K562 (cell line): ENCODE measurements at regions not wholly inside any gene's neighbourhood (a gene's known extent, or its start where the extent isn't known, plus 50 kb on each side); places are given as distances from the start of the nearest gene placed in this dataset.

Experiments used
- ATAC-seq: fragments of 200-7000 bp; cut with Tn5 transposase; 3 replicates; pipeline ENCODE4 v1.9.1; 2020; ENCODE audit warnings: moderate library complexity
- BruUV-seq: library from RNA; stranded (reverse); fragments of 400-500 nt; replicated peaks from 2 replicates; lab custom pipeline; 2021; lab: Mats Ljungman, UMichigan
- CTCF ChIA-PET: fragments of 300-600 bp; formaldehyde crosslinking; extraction: SDS; loops from one replicate; lab custom pipeline; 2021; ENCODE audit warnings: low intra/inter-chr PET ratio; lab: Yijun Ruan, JAX
- POLR2A ChIA-PET: fragments of 300-600, 350-650 bp; sonication (Branson Sonifier 250); formaldehyde crosslinking; extraction: SDS; loops from one replicate; lab custom pipeline; 2021; ENCODE audit warnings: antibody characterized with exemption, inconsistent platforms; lab: Yijun Ruan, JAX
- DNase-seq, 4 experiments: peaks; one replicate each; pipeline versions ENCODE4 v3.0.0 to v3.0.0-alpha.2; 2011 to 2018; ENCODE audit warnings: low spot score in 3 of 4, mixed read lengths in 3 of 4; ENCODE audit errors: extremely low read depth in 1 of 4
- FAIRE-seq: peaks from 2 replicates; lab custom pipeline; 2011; peaks lifted over from hg19 to GRCh38; lab: Jason Lieb, UNC
- H2AFZ ChIP-seq: 2 replicates; pipeline ENCODE4 v1.6.0; 2011; ENCODE audit warnings: low read depth, low read length, control low read depth, inconsistent platforms
- H3K27ac ChIP-seq: fragments of 200-600 bp; 3 replicates; pipeline ENCODE4 v1.8.0; 2011; ENCODE audit warnings: low read depth, mild to moderate bottlenecking, control low read depth, inconsistent platforms, low read length, moderate library complexity, mixed read lengths; ENCODE audit errors: extremely low read depth
- H3K27me3 ChIP-seq, 2 experiments: fragments of 300-600 bp in 1 of 2; 2 replicates in 1 of 2; 3 replicates in 1 of 2; pipeline versions ENCODE4 v1.6.0 to v1.8.0; 2011; ENCODE audit warnings: inconsistent platforms in 2 of 2, low read length in 2 of 2, mild to moderate bottlenecking in 1 of 2, mixed read lengths in 1 of 2, moderate library complexity in 1 of 2; ENCODE audit not compliant: control insufficient read depth in 2 of 2, insufficient read depth in 2 of 2
- H3K36me3 ChIP-seq: fragments of 300-600 bp; 3 replicates; pipeline ENCODE4 v1.8.0; 2011; ENCODE audit warnings: mild to moderate bottlenecking, low read length, inconsistent platforms; ENCODE audit not compliant: control insufficient read depth, insufficient read depth
- H3K4me1 ChIP-seq, 2 experiments: fragments of 200-600 bp in 1 of 2; replicated peaks in 1 of 2; 2 replicates in 1 of 2; 3 replicates in 1 of 2; pipeline versions ENCODE4 v1.5.1 to v1.8.0; 2011; ENCODE audit warnings: inconsistent platforms in 2 of 2, low read length in 2 of 2, mild to moderate bottlenecking in 1 of 2, mixed read lengths in 1 of 2, moderate library complexity in 1 of 2; ENCODE audit not compliant: control insufficient read depth in 2 of 2, insufficient read depth in 2 of 2
- H3K4me2 ChIP-seq: 2 replicates; pipeline ENCODE4 v1.6.1; 2011; ENCODE audit warnings: low read length, control low read depth, inconsistent platforms, mixed read lengths; ENCODE audit not compliant: insufficient read depth
- H3K4me3 ChIP-seq: fragments of 200-600 bp; sonication (generic), shearing (Covaris generic); 2 replicates; pipeline ENCODE4 v1.5.1; 2016; ENCODE audit warnings: control low read depth, inconsistent platforms
- H3K79me2 ChIP-seq: fragments of 200-600 bp; 3 replicates; pipeline ENCODE4 v1.8.0; 2011; ENCODE audit warnings: low read length, inconsistent platforms; ENCODE audit not compliant: control insufficient read depth, insufficient read depth
- H3K9ac ChIP-seq, 2 experiments: 2 replicates each; pipeline versions ENCODE4 v1.6.0 to v1.6.1; 2011; ENCODE audit warnings: low read depth in 2 of 2, low read length in 2 of 2, control low read depth in 1 of 2, inconsistent platforms in 1 of 2, mild to moderate bottlenecking in 1 of 2, mixed read lengths in 1 of 2; ENCODE audit not compliant: insufficient read depth in 1 of 2
- H3K9me1 ChIP-seq: one replicate; pipeline ENCODE4 v1.6.0; 2011; ENCODE audit warnings: inconsistent platforms, mild to moderate bottlenecking, low read length, moderate library complexity; ENCODE audit not compliant: control insufficient read depth, insufficient read depth
- H3K9me3 ChIP-seq: replicated peaks from 2 replicates; pipeline ENCODE4 v1.5.1; 2011; ENCODE audit warnings: low read depth, low read length, inconsistent platforms; ENCODE audit not compliant: control insufficient read depth, insufficient read depth
- H4K20me1 ChIP-seq: replicated peaks from 2 replicates; pipeline ENCODE4 v1.6.1; 2011; ENCODE audit warnings: low read length, inconsistent platforms, mixed read lengths; ENCODE audit not compliant: control insufficient read depth, insufficient read depth
- BCOR ChIP-seq: fragments of 450-650 bp; IDR thresholded peaks from 2 replicates; pipeline ENCODE4 v1.6.1; 2016
- CTBP1 ChIP-seq: fragments of 450-650 bp; IDR thresholded peaks from 2 replicates; pipeline ENCODE4 v1.6.1; 2016; ENCODE audit warnings: borderline replicate concordance
- EP300 ChIP-seq: IDR thresholded peaks from 2 replicates; pipeline ENCODE4 v1.6.1; 2012; ENCODE audit warnings: low read length, improper control_type of control experiment
- ESRRA ChIP-seq: fragments of 450-650 bp; IDR thresholded peaks from 2 replicates; pipeline ENCODE4 v1.6.1; 2014; ENCODE audit warnings: low read depth, mild to moderate bottlenecking, moderate library complexity, borderline replicate concordance
- FOXK2 ChIP-seq, 2 experiments: fragments of 450-650 bp; IDR thresholded peaks in 1 of 2; conservative IDR thresholded peaks in 1 of 2; 2 replicates each; pipeline ENCODE4 v1.6.1; 2016; ENCODE audit warnings: low read depth in 2 of 2, mild to moderate bottlenecking in 1 of 2
- ILF3 ChIP-seq: fragments of 450-650 bp; IDR thresholded peaks from 2 replicates; pipeline ENCODE4 v1.6.1; 2018; ENCODE audit warnings: antibody characterized with exemption, mild to moderate bottlenecking, moderate library complexity, borderline replicate concordance
- POLR2G ChIP-seq: fragments of 200-400 bp; formaldehyde crosslinking; IDR thresholded peaks from 2 replicates; pipeline ENCODE4 v1.6.1; 2017; ENCODE audit warnings: low read depth, mild to moderate bottlenecking, antibody characterized with exemption, low read length, moderate library complexity
- POLR3G ChIP-seq: IDR thresholded peaks from 2 replicates; pipeline ENCODE4 v1.6.1; 2011; ENCODE audit not compliant: insufficient read length, insufficient replicate concordance; ENCODE audit errors: extremely low read depth
- RB1 ChIP-seq: fragments of 450-650 bp; IDR thresholded peaks from 2 replicates; pipeline ENCODE4 v1.6.1; 2017; ENCODE audit warnings: low read depth, mild to moderate bottlenecking
- SAFB ChIP-seq: fragments of 200-400 bp; formaldehyde crosslinking; IDR thresholded peaks from 2 replicates; pipeline ENCODE4 v1.6.1; 2017; ENCODE audit warnings: low read depth, low read length, borderline replicate concordance
- SMARCA4 ChIP-seq: fragments of 450-650 bp; IDR thresholded peaks from 2 replicates; pipeline ENCODE4 v1.6.1; 2016
- TBP ChIP-seq: optimal IDR thresholded peaks from 2 replicates; pipeline ENCODE3; 2011; ENCODE audit warnings: low read depth, low read length, improper control_type of control experiment
- TRIM28 ChIP-seq: fragments of 450-650 bp; IDR thresholded peaks from 2 replicates; pipeline ENCODE4 v1.6.1; 2017
- ZNF12 ChIP-seq: sonication (generic); formaldehyde crosslinking; IDR thresholded peaks from 2 replicates; pipeline ENCODE4 v1.4.0; 2020; ENCODE audit warnings: mild to moderate bottlenecking, missing genetic modification reagents
- WGBS: fragments of 100-300 bp; shearing (Covaris generic); methylation state at CpG from one replicate; pipeline ENCODE4 v1.1.6; 2016; ENCODE audit warnings: low coverage, mixed read lengths; ENCODE audit not compliant: insufficient coverage; ENCODE audit errors: missing lambda C conversion rate; 5-methylcytosine and 5-hydroxymethylcytosine counted together
- in situ Hi-C: fragments of 300-500 bp; cut with MboI; formaldehyde crosslinking; loops from 4 replicates; pipeline ENCODE4 v1.15.0; 2018; ENCODE audit warnings: inconsistent platforms, mixed read lengths
- intact Hi-C: fragments of 100-400 bp; cut with micrococcal nuclease; formaldehyde crosslinking; loops from 2 replicates; pipeline ENCODE4 v1.14.2; 2022
- TF ChIP-seq, protein P1 (sequence below): sonication (generic); formaldehyde crosslinking; IDR thresholded peaks from 2 replicates; pipeline ENCODE4 v1.8.0; 2023; ENCODE audit warnings: mild to moderate bottlenecking, missing genetic modification reagents
- TF ChIP-seq, protein P2 (sequence below): fragments of 450-650 bp; IDR thresholded peaks from 2 replicates; pipeline ENCODE4 v1.7.1; 2018; ENCODE audit warnings: mild to moderate bottlenecking, low read depth; ENCODE audit not compliant: partially characterized antibody

DNA sequence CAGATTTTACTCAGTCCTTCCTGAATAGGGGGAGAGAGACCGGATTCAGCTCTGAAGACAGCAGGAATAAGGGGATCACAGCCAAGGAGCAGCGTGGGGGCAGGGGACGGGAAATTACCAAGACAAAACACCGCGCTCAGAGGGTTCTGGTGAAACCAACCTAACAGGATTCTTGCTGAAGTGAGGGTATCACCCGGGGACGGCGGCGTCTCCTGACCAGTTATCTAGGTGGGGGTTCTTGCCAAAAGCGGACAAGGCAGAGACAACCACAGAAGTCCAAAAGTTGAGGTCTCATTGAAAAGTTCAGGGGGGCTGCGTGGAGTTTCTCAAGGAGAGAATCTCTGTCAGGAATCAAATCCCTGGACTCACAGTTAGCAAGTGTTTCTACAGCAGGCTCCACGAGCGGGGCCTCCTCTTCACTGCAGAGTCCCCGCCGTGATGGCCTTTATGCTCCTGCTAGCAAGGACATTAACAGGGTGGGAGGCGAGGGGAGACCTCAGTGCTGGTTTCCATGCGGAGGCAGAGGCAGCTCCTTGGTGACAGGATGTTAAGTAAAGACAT is 291.0 kb downstream of the BRD1 start (continued):
- TF ChIP-seq POLR2G (no peak), BCOR (no peak), TRIM28 (no peak), SMARCA4 (no peak)

DNA sequence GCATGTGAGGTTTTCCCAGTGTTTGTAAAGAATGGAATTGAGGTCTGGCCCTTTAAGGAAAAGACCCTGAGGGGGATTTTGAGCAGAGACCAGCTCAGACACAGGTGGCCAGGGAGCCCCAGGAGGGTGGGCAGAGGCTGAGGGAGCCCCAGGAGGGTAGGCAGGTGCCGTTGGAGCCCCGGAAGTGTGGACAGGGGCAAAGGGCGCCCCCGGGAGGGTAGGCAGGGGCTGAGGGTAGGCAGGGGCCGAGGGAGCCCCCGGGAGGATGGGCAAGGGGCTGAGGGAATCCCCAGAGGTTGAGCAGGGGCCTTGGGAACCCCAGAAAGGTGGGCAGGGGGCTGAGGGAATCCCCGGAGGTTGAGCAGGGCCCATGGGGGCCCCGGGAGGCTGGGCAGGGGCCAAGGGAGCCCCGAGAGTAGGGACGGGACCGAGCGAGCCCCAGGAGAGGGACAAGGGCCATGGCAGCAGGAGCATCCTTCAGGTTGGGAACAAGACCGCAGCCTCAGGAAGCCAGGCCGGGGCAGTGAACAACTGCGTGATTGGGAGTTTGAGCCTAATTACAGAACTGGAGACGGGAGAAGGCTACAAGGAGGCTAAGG is 292.0 kb downstream of the BRD1 start:
- Histone ChIP-seq H3K27ac (no peak overlapping the region), H3K79me2 (no peaks in the 10 kb centered on the region; the same call in 2 of the 3 replicates), H3K27me3 (no peaks in the 10 kb centered on the region), H2AFZ (no peak overlapping the region), H3K4me1 (peaks cover 0 to 2% of the 10 kb centered on the region in 2 experiments; a peak in 2 of 5 replicates), H3K9me1 (peaks cover 8% of the 10 kb centered on the region), H4K20me1 (peaks cover 9% of the 10 kb centered on the region; the same call in 1 of the 2 replicates), H3K36me3 (peaks cover 11% of the 10 kb centered on the region; the same call in 1 of the 3 replicates), H3K4me3 (no peak overlapping the region), H3K4me2 (no peak overlapping the region), H3K9me3 (no peaks in the 10 kb centered on the region), H3K9ac (no peak overlapping the region)
- DNase-seq: no peak
- ChIA-PET CTCF (no interaction called here), POLR2A (no interaction called here)
- intact Hi-C loops (no loop called here), in situ Hi-C loops (no loop called here)
- no TSS peak for BruUV-seq
- no peak for ATAC-seq
- no peak for FAIRE-seq
- WGBS: 96% methylated on average over 5 of the region's 16 CpGs
- TF ChIP-seq FOXK2 (conservative IDR thresholded peaks at IDR 0.05 in 1 of 2, IDR thresholded peaks at IDR 0.05 in 1 of 2; ENCODE audit: low read depth in 2 of 2): no peak
- TF ChIP-seq SAFB: no peak
- TF ChIP-seq, protein P1, sequence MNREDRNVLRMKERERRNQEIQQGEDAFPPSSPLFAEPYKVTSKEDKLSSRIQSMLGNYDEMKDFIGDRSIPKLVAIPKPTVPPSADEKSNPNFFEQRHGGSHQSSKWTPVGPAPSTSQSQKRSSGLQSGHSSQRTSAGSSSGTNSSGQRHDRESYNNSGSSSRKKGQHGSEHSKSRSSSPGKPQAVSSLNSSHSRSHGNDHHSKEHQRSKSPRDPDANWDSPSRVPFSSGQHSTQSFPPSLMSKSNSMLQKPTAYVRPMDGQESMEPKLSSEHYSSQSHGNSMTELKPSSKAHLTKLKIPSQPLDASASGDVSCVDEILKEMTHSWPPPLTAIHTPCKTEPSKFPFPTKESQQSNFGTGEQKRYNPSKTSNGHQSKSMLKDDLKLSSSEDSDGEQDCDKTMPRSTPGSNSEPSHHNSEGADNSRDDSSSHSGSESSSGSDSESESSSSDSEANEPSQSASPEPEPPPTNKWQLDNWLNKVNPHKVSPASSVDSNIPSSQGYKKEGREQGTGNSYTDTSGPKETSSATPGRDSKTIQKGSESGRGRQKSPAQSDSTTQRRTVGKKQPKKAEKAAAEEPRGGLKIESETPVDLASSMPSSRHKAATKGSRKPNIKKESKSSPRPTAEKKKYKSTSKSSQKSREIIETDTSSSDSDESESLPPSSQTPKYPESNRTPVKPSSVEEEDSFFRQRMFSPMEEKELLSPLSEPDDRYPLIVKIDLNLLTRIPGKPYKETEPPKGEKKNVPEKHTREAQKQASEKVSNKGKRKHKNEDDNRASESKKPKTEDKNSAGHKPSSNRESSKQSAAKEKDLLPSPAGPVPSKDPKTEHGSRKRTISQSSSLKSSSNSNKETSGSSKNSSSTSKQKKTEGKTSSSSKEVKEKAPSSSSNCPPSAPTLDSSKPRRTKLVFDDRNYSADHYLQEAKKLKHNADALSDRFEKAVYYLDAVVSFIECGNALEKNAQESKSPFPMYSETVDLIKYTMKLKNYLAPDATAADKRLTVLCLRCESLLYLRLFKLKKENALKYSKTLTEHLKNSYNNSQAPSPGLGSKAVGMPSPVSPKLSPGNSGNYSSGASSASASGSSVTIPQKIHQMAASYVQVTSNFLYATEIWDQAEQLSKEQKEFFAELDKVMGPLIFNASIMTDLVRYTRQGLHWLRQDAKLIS (CRISPR knock-in tag): no peak
- TF ChIP-seq, protein P2, sequence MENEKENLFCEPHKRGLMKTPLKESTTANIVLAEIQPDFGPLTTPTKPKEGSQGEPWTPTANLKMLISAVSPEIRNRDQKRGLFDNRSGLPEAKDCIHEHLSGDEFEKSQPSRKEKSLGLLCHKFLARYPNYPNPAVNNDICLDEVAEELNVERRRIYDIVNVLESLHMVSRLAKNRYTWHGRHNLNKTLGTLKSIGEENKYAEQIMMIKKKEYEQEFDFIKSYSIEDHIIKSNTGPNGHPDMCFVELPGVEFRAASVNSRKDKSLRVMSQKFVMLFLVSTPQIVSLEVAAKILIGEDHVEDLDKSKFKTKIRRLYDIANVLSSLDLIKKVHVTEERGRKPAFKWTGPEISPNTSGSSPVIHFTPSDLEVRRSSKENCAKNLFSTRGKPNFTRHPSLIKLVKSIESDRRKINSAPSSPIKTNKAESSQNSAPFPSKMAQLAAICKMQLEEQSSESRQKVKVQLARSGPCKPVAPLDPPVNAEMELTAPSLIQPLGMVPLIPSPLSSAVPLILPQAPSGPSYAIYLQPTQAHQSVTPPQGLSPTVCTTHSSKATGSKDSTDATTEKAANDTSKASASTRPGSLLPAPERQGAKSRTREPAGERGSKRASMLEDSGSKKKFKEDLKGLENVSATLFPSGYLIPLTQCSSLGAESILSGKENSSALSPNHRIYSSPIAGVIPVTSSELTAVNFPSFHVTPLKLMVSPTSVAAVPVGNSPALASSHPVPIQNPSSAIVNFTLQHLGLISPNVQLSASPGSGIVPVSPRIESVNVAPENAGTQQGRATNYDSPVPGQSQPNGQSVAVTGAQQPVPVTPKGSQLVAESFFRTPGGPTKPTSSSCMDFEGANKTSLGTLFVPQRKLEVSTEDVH: no peak
- no peak for TF ChIP-seq EP300
- no peak for TF ChIP-seq RB1
- no peak for TF ChIP-seq CTBP1
- no peak for TF ChIP-seq ILF3
- no peak for TF ChIP-seq POLR3G
- no peak for TF ChIP-seq ZNF12 (CRISPR knock-in tag)
- TF ChIP-seq ESRRA: no peak
- TF ChIP-seq TBP: no peak
- TF ChIP-seq, all 486 proteins: peak for 0
